Keratinocyte (primary cell): ENCODE measurements at regions not wholly inside any gene's neighbourhood (a gene's known extent, or its start where the extent isn't known, plus 50 kb on each side); places are given as distances from the start of the nearest gene placed in this dataset.
A peak's percentile ranks its signal among the peaks of the same experiment; 100 is the strongest.

Source experiments
- DNase-seq: peaks from one replicate; pipeline ENCODE4 v3.0.0-alpha.2; 2011; ENCODE audit warnings: low read depth, missing footprints, low spot score
- FAIRE-seq: peaks from 2 replicates; lab custom pipeline; 2011; peaks lifted over from hg19 to GRCh38; lab: Jason Lieb, UNC
- H2AFZ ChIP-seq: 2 replicates; pipeline ENCODE4 v1.6.0; 2012; ENCODE audit warnings: low read length, control low read depth, inconsistent platforms; ENCODE audit not compliant: control insufficient read depth
- H3K27ac ChIP-seq: 2 replicates; pipeline ENCODE4 v1.5.1; 2011; ENCODE audit warnings: low read length; ENCODE audit not compliant: control insufficient read depth, insufficient read depth
- H3K27me3 ChIP-seq: 3 replicates; pipeline ENCODE4 v1.6.0; 2011; ENCODE audit warnings: low read length; ENCODE audit not compliant: control insufficient read depth, insufficient read depth; ENCODE audit errors: extremely low read depth
- H3K36me3 ChIP-seq, 2 experiments: 2 replicates in 1 of 2; 3 replicates in 1 of 2; pipeline ENCODE4 v1.5.1; 2011; ENCODE audit warnings: low read length in 2 of 2, mild to moderate bottlenecking in 1 of 2; ENCODE audit not compliant: control insufficient read depth in 2 of 2, insufficient read depth in 2 of 2; ENCODE audit errors: extremely low read depth in 1 of 2
- H3K4me1 ChIP-seq: 3 replicates; pipeline ENCODE4 v1.5.1; 2011; ENCODE audit warnings: low read length; ENCODE audit not compliant: control insufficient read depth, insufficient read depth; ENCODE audit errors: extremely low read depth
- H3K4me2 ChIP-seq: 3 replicates; pipeline ENCODE4 v1.6.0; 2011; ENCODE audit warnings: low read depth, low read length; ENCODE audit not compliant: control insufficient read depth, insufficient read depth; ENCODE audit errors: extremely low read depth
- H3K4me3 ChIP-seq, 3 experiments: fragments of 200-600 bp in 1 of 3; sonication (generic) in 1 of 3; 2 replicates in 2 of 3; 3 replicates in 1 of 3; pipeline ENCODE4 v1.5.1; 2011 to 2016; ENCODE audit warnings: low read length in 3 of 3, mild to moderate bottlenecking in 3 of 3, control low read depth in 2 of 3, inconsistent platforms in 1 of 3, low read depth in 1 of 3, mixed read lengths in 1 of 3, mixed run types in 1 of 3, moderate library complexity in 1 of 3; ENCODE audit not compliant: control insufficient read depth in 2 of 3, insufficient read depth in 2 of 3; ENCODE audit errors: extremely low read depth in 1 of 3
- H3K79me2 ChIP-seq: 2 replicates; pipeline ENCODE4 v1.6.0; 2012; ENCODE audit warnings: low read length; ENCODE audit not compliant: control insufficient read depth, insufficient read depth
- H3K9ac ChIP-seq: 3 replicates; pipeline ENCODE4 v1.6.0; 2011; ENCODE audit warnings: low read length; ENCODE audit not compliant: control insufficient read depth, insufficient read depth; ENCODE audit errors: extremely low read depth
- H3K9me1 ChIP-seq: 3 replicates; pipeline ENCODE4 v1.6.0; 2011; ENCODE audit warnings: low read length; ENCODE audit not compliant: control insufficient read depth, insufficient read depth; ENCODE audit errors: extremely low read depth
- H3K9me3 ChIP-seq: 2 replicates; pipeline ENCODE4 v1.5.1; 2012; ENCODE audit warnings: low read depth, low read length; ENCODE audit not compliant: control insufficient read depth
- H4K20me1 ChIP-seq: 3 replicates; pipeline ENCODE4 v1.6.0; 2011; ENCODE audit warnings: low read length; ENCODE audit not compliant: control insufficient read depth, insufficient read depth; ENCODE audit errors: extremely low read depth
- EZH2 ChIP-seq: IDR thresholded peaks from one replicate; pipeline ENCODE4 v1.6.1; 2012; ENCODE audit warnings: inconsistent platforms, mild to moderate bottlenecking, low read length, moderate library complexity
- dilution Hi-C: fragments of 300-500 bp; cut with MboI; formaldehyde crosslinking; loops from one replicate; pipeline ENCODE4 v1.7.0; 2020; ENCODE audit warnings: low sequenced_read_pairs; ENCODE audit not compliant: extremely low pct_ligation_motif_present
- TF ChIP-seq, protein P1 (sequence below), 3 experiments: IDR thresholded peaks in 1 of 3; conservative IDR thresholded peaks in 1 of 3; optimal IDR thresholded peaks in 1 of 3; 2 replicates in 2 of 3; 3 replicates in 1 of 3; pipeline versions ENCODE3 to v1.5.1; 2011; ENCODE audit warnings: low read length in 3 of 3, mild to moderate bottlenecking in 3 of 3, moderate library complexity in 2 of 3, control low read depth in 1 of 3, inconsistent platforms in 1 of 3; ENCODE audit not compliant: insufficient read depth in 2 of 3; ENCODE audit errors: extremely low read depth in 1 of 3

DNA sequence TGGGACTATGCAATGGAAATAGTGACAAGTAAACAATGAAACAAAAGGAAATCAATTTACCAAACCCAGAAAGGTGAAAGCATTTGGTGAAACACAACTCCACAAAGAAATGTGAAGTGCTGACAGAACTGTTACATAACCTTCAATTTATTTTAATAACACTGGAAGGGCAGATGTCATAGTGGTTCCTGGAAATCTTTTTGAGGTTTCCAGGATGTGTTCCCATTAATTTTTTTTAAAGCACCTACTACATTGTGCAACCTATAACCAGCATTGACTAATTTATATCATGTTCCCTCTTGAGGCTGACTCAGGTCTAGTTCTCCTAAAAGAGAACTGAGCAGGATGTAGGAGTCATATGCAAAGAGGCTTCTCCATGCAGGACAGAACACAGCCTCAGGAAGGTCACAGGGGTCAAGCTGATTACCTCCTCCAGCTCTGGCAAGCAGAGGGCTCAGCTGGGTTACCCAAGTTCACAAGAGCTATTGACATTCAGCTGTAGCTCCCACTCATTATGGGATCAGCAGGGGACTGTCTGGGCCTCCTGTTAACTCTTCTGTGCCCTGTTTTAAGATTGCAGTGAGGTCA is 157.1 kb upstream of the NRIP1 start:
- dilution Hi-C loops = no loop called here
- TF ChIP-seq, protein P1, sequence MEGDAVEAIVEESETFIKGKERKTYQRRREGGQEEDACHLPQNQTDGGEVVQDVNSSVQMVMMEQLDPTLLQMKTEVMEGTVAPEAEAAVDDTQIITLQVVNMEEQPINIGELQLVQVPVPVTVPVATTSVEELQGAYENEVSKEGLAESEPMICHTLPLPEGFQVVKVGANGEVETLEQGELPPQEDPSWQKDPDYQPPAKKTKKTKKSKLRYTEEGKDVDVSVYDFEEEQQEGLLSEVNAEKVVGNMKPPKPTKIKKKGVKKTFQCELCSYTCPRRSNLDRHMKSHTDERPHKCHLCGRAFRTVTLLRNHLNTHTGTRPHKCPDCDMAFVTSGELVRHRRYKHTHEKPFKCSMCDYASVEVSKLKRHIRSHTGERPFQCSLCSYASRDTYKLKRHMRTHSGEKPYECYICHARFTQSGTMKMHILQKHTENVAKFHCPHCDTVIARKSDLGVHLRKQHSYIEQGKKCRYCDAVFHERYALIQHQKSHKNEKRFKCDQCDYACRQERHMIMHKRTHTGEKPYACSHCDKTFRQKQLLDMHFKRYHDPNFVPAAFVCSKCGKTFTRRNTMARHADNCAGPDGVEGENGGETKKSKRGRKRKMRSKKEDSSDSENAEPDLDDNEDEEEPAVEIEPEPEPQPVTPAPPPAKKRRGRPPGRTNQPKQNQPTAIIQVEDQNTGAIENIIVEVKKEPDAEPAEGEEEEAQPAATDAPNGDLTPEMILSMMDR (optimal IDR thresholded peaks at IDR 0.05 in 1 of 3, IDR thresholded peaks at IDR 0.05 in 1 of 3, conservative IDR thresholded peaks at IDR 0.05 in 1 of 3; ENCODE audit: extremely low read depth in 1 of 3, insufficient read depth in 2 of 3, low read length in 3 of 3) = peak in 1 of 3 experiments; percentile 1
- no peak for TF ChIP-seq EZH2
- no peak overlapping the region for H3K4me3 ChIP-seq
- H3K27ac ChIP-seq = peak overlapping the region; percentile 82
- FAIRE-seq = peak; percentile 99
- H3K36me3 ChIP-seq = no peaks in the 10 kb centered on the region
- H3K79me2 ChIP-seq = no peaks in the 10 kb centered on the region
- H3K27me3 ChIP-seq = no peaks in the 10 kb centered on the region
- H4K20me1 ChIP-seq = no peaks in the 10 kb centered on the region
- DNase-seq = peak; percentile 94
- H3K4me2 ChIP-seq = peak overlapping the region; percentile 40
- H3K9me3 ChIP-seq = no peaks in the 10 kb centered on the region
- H3K9ac ChIP-seq = peak overlapping the region; percentile 1
- H2AFZ ChIP-seq = no peak overlapping the region
- H3K4me1 ChIP-seq = peaks cover 43% of the 10 kb centered on the region
- no peaks in the 10 kb centered on the region for H3K9me1 ChIP-seq

- H3K9me3 ChIP-seq = no peaks in the 10 kb centered on the region
- no peak overlapping the region for H3K4me3 ChIP-seq
- H2AFZ ChIP-seq = no peak overlapping the region
- no peaks in the 10 kb centered on the region for H3K79me2 ChIP-seq
- H3K27me3 ChIP-seq = no peaks in the 10 kb centered on the region
- dilution Hi-C loops = no loop called here
- H4K20me1 ChIP-seq = no peaks in the 10 kb centered on the region
- TF ChIP-seq, protein P1 (optimal IDR thresholded peaks at IDR 0.05 in 1 of 3, IDR thresholded peaks at IDR 0.05 in 1 of 3, conservative IDR thresholded peaks at IDR 0.05 in 1 of 3; ENCODE audit: extremely low read depth in 1 of 3, insufficient read depth in 2 of 3, low read length in 3 of 3) = no peak
- TF ChIP-seq EZH2 = no peak
- DNase-seq (no peak), FAIRE-seq (no peak)
- H3K9me1 ChIP-seq = no peaks in the 10 kb centered on the region
- H3K36me3 ChIP-seq = no peaks in the 10 kb centered on the region
- peak overlapping the region; percentile 19 for H3K9ac ChIP-seq
- H3K27ac ChIP-seq = peak overlapping the region; percentile 82
- peaks cover 43% of the 10 kb centered on the region for H3K4me1 ChIP-seq
- peak overlapping the region; percentile 40 for H3K4me2 ChIP-seq
These were observed 157.9 kb upstream of the NRIP1 start for GRCh38 chr21:15222707-15223106.
